ENCODE measurements at regions not wholly inside any gene's neighbourhood (a gene's known extent, or its start where the extent isn't known, plus 50 kb on each side); places are given as distances from the start of the nearest gene placed in this dataset.

DNA sequence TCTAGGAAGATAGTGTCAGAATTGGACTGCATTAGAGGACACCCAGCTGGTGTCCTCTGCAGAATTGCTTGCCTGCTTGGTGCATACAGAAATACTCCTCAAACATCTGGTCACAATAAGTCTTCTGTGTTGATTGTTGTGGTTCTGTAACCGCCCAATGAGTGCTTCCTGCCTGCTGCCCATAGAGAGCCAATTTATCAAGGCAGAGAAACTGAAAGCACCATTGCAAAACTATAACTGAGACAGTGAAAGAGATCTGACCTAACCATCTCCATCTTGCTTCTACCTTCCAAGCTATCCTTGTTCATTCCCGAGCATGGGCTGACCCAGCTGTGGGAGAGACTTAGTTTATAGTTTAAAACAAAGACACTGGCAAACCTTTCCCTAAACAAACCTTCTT lies 462.4 kb upstream of the RGS18 start:
- no peaks in the 10 kb centered on the region for H3K79me2 ChIP-seq
- H3K27me3 ChIP-seq, result no peaks in the 10 kb centered on the region
- H3K4me2 ChIP-seq, result no peak overlapping the region
- no peak overlapping the region for H3K27ac ChIP-seq
- TF ChIP-seq EZH2 (IDR thresholded peaks at IDR 0.05; ENCODE audit: borderline replicate concordance), result no peak
- no peak for TF ChIP-seq EZH2phosphoT487 (IDR thresholded peaks at IDR 0.05; ENCODE audit: low read depth, severe bottlenecking, unreplicated experiment)
- TF ChIP-seq, protein P1, sequence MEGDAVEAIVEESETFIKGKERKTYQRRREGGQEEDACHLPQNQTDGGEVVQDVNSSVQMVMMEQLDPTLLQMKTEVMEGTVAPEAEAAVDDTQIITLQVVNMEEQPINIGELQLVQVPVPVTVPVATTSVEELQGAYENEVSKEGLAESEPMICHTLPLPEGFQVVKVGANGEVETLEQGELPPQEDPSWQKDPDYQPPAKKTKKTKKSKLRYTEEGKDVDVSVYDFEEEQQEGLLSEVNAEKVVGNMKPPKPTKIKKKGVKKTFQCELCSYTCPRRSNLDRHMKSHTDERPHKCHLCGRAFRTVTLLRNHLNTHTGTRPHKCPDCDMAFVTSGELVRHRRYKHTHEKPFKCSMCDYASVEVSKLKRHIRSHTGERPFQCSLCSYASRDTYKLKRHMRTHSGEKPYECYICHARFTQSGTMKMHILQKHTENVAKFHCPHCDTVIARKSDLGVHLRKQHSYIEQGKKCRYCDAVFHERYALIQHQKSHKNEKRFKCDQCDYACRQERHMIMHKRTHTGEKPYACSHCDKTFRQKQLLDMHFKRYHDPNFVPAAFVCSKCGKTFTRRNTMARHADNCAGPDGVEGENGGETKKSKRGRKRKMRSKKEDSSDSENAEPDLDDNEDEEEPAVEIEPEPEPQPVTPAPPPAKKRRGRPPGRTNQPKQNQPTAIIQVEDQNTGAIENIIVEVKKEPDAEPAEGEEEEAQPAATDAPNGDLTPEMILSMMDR (IDR thresholded peaks at IDR 0.05; ENCODE audit: poor library complexity), result no peak
- H3K9me3 ChIP-seq (ENCODE audit: low read depth), result no peaks in the 10 kb centered on the region
- no peaks in the 10 kb centered on the region for H3K4me1 ChIP-seq (ENCODE audit: insufficient read depth)
- H2AFZ ChIP-seq, result no peak overlapping the region
- DNase-seq (ENCODE audit: low spot score), result no peak
- 70% methylated on average over 2 of the region's 2 CpGs for WGBS (ENCODE audit: low lambda C conversion rate, missing lambda C conversion rate)
- no peaks in the 10 kb centered on the region for H4K20me1 ChIP-seq (ENCODE audit: insufficient read depth, poor library complexity, severe bottlenecking)
- H3K36me3 ChIP-seq (replicated peaks; ENCODE audit: insufficient read depth, low read depth), result no peaks in the 10 kb centered on the region
- no peaks in the 10 kb centered on the region for H3K9me2 ChIP-seq (replicated peaks; ENCODE audit: insufficient read depth)
- no peak overlapping the region for H3K4me3 ChIP-seq

DNA sequence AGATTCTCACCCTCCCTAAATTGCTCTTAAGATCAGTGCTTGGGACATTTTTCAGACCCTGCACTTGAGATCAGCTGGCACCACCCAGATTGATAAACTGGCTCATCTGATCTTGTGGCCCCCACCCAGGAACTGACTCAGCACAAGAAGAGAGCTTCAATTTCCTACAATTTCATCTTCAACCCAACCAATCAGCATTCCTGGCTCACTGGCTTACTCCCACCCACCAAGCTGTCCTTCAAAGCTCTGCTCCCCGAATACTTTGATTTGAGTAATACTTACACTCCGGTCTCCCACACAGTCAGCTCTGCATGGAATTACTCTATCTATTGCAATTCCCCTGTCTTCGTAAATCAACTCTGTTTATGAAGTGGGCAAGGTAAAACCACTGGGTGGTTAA lies 461.9 kb upstream of the RGS18 start:
- Histone ChIP-seq H4K20me1 (ENCODE audit: insufficient read depth, poor library complexity, severe bottlenecking) (no peaks in the 10 kb centered on the region), H2AFZ (no peak overlapping the region), H3K27me3 (no peaks in the 10 kb centered on the region), H3K4me2 (no peak overlapping the region), H3K9me3 (ENCODE audit: low read depth) (no peaks in the 10 kb centered on the region), H3K4me3 (no peak overlapping the region), H3K27ac (no peak overlapping the region), H3K4me1 (ENCODE audit: insufficient read depth) (no peaks in the 10 kb centered on the region), H3K36me3 (replicated peaks; ENCODE audit: insufficient read depth, low read depth) (no peaks in the 10 kb centered on the region), H3K9me2 (replicated peaks; ENCODE audit: insufficient read depth) (no peaks in the 10 kb centered on the region), H3K79me2 (no peaks in the 10 kb centered on the region)
- TF ChIP-seq EZH2phosphoT487 (IDR thresholded peaks at IDR 0.05; ENCODE audit: low read depth, severe bottlenecking, unreplicated experiment) (no peak), EZH2 (IDR thresholded peaks at IDR 0.05; ENCODE audit: borderline replicate concordance) (no peak)
- TF ChIP-seq, protein P1 (IDR thresholded peaks at IDR 0.05; ENCODE audit: poor library complexity), result no peak
- DNase-seq (ENCODE audit: low spot score), result no peak
- WGBS (ENCODE audit: low lambda C conversion rate, missing lambda C conversion rate), result 92% methylated on average over 3 of the region's 3 CpGs

DNA sequence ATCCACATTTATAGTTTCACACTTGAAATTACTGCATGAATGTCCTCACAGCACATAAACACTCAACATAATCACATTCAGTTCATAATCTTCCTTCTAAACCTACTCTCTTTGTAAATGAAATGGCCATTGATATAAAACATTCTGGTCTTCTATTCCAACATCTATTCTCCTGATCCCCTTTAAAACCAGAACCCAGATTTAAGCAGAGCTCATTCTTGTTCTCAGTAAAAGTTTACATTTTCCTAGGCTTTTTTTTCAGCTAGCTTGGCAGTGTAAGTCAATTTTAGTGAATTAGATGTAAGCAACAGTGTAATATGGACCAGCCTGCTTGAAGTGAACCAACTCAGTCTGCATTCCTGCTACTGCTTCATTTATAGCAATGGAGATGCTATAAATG lies 460.7 kb upstream of the RGS18 start:
- TF ChIP-seq EZH2 (IDR thresholded peaks at IDR 0.05; ENCODE audit: borderline replicate concordance) (no peak), EZH2phosphoT487 (IDR thresholded peaks at IDR 0.05; ENCODE audit: low read depth, severe bottlenecking, unreplicated experiment) (no peak)
- TF ChIP-seq, protein P1 (IDR thresholded peaks at IDR 0.05; ENCODE audit: poor library complexity), result no peak
- H3K27ac ChIP-seq, result no peak overlapping the region
- DNase-seq (ENCODE audit: low spot score), result no peak
- no peaks in the 10 kb centered on the region for H3K9me2 ChIP-seq (replicated peaks; ENCODE audit: insufficient read depth)
- no peaks in the 10 kb centered on the region for H4K20me1 ChIP-seq (ENCODE audit: insufficient read depth, poor library complexity, severe bottlenecking)
- H3K4me2 ChIP-seq, result no peak overlapping the region
- no peak overlapping the region for H3K4me3 ChIP-seq
- H3K4me1 ChIP-seq (ENCODE audit: insufficient read depth), result no peaks in the 10 kb centered on the region
- H3K9me3 ChIP-seq (ENCODE audit: low read depth), result no peaks in the 10 kb centered on the region
- H3K79me2 ChIP-seq, result no peaks in the 10 kb centered on the region
- no peaks in the 10 kb centered on the region for H3K27me3 ChIP-seq
- H2AFZ ChIP-seq, result no peak overlapping the region
- H3K36me3 ChIP-seq (replicated peaks; ENCODE audit: insufficient read depth, low read depth), result no peaks in the 10 kb centered on the region

DNA sequence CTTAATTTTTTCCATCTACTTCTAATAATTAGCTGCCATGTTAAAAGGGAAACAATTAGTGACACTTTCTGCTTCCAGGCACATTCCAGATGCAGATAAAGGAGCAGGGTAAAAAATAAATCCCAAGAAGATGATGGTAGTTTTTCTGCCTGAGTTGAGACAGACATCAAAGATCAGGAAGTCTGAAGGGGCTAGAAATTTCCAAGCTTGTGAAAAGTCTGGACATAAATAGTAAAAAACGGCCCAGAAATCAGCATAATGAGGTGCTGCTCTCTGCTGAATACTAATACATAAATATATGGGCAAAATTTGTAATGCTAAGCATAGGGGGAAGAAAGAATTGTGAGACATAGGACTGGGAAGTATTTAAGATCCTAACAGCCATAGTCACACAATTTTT lies 460.0 kb upstream of the RGS18 start:
- Histone ChIP-seq H3K4me2 (no peak overlapping the region), H3K4me1 (ENCODE audit: insufficient read depth) (no peaks in the 10 kb centered on the region), H2AFZ (no peak overlapping the region), H3K27me3 (no peaks in the 10 kb centered on the region), H3K36me3 (replicated peaks; ENCODE audit: insufficient read depth, low read depth) (no peaks in the 10 kb centered on the region), H3K9me3 (ENCODE audit: low read depth) (no peaks in the 10 kb centered on the region), H4K20me1 (ENCODE audit: insufficient read depth, poor library complexity, severe bottlenecking) (no peaks in the 10 kb centered on the region), H3K4me3 (no peak overlapping the region), H3K27ac (no peak overlapping the region), H3K9me2 (replicated peaks; ENCODE audit: insufficient read depth) (no peaks in the 10 kb centered on the region), H3K79me2 (no peaks in the 10 kb centered on the region)
- 63% methylated on average over 1 of the region's 1 CpG for WGBS (ENCODE audit: low lambda C conversion rate, missing lambda C conversion rate)
- no peak for DNase-seq (ENCODE audit: low spot score)
- TF ChIP-seq EZH2phosphoT487 (IDR thresholded peaks at IDR 0.05; ENCODE audit: low read depth, severe bottlenecking, unreplicated experiment) (no peak), EZH2 (IDR thresholded peaks at IDR 0.05; ENCODE audit: borderline replicate concordance) (no peak)
- TF ChIP-seq, protein P1 (IDR thresholded peaks at IDR 0.05; ENCODE audit: poor library complexity), result no peak
